Spinal cord (tissue), 9 donors: ENCODE measurements at regions not wholly inside any gene's neighbourhood (a gene's known extent, or its start where the extent isn't known, plus 50 kb on each side); places are given as distances from the start of the nearest gene placed in this dataset.

Experiments
- DNase-seq, 6 donors: peaks; one replicate each; pipeline versions ENCODE4 v3.0.0 to v3.0.0-alpha.2; 2013 to 2015; ENCODE audit warnings: low spot score in 6 of 6, low read depth in 4 of 6
- H3K27ac ChIP-seq: one replicate; pipeline ENCODE4 v1.5.1; 2013; ENCODE audit warnings: low read depth, low read length, control low read depth
- H3K27me3 ChIP-seq: one replicate; pipeline ENCODE4 v1.6.1; 2013; ENCODE audit warnings: low read length; ENCODE audit not compliant: control insufficient read depth, insufficient read depth
- H3K36me3 ChIP-seq: one replicate; pipeline ENCODE4 v1.6.1; 2013; ENCODE audit warnings: low read length; ENCODE audit not compliant: control insufficient read depth, insufficient read depth
- H3K4me1 ChIP-seq: one replicate; pipeline ENCODE4 v1.6.1; 2013; ENCODE audit warnings: low read length; ENCODE audit not compliant: control insufficient read depth, insufficient read depth
- H3K4me3 ChIP-seq: one replicate; pipeline ENCODE4 v1.5.1; 2013; ENCODE audit warnings: low read depth, low read length, control low read depth
- H3K9me3 ChIP-seq: one replicate; pipeline ENCODE4 v1.6.1; 2013; ENCODE audit warnings: low read length; ENCODE audit not compliant: control insufficient read depth, insufficient read depth
- WGBS: methylation state at CpG from one replicate; pipeline ENCODE4 v1.1.5; 2013; ENCODE audit warnings: missing lambda C conversion rate; ENCODE audit not compliant: insufficient coverage; 5-methylcytosine and 5-hydroxymethylcytosine counted together
- donor health status: healthy.

- no peak for DNase-seq
- no peaks in the 10 kb centered on the region for H3K27me3 ChIP-seq
- no peaks in the 10 kb centered on the region for H3K36me3 ChIP-seq
- no peaks in the 10 kb centered on the region for H3K4me1 ChIP-seq
- 95% methylated on average over 1 of the region's 1 CpG for WGBS
- no peak overlapping the region for H3K4me3 ChIP-seq
- no peak overlapping the region for H3K27ac ChIP-seq
- H3K9me3 ChIP-seq = no peaks in the 10 kb centered on the region
Observed at GRCh38 chr12:65616022-65616421, 208.3 kb upstream of the HMGA2 start.

GRCh38 chr12:65618588-65618987, 205.7 kb upstream of the HMGA2 start:
- H3K4me1 ChIP-seq = no peaks in the 10 kb centered on the region
- DNase-seq = peak in 1 of 6 donors; percentile 31
- WGBS = no CpG with 5 or more reads among the region's 2 CpGs
- no peak overlapping the region for H3K27ac ChIP-seq
- no peaks in the 10 kb centered on the region for H3K9me3 ChIP-seq
- H3K27me3 ChIP-seq = no peaks in the 10 kb centered on the region
- H3K4me3 ChIP-seq = no peak overlapping the region
- no peaks in the 10 kb centered on the region for H3K36me3 ChIP-seq

DNA sequence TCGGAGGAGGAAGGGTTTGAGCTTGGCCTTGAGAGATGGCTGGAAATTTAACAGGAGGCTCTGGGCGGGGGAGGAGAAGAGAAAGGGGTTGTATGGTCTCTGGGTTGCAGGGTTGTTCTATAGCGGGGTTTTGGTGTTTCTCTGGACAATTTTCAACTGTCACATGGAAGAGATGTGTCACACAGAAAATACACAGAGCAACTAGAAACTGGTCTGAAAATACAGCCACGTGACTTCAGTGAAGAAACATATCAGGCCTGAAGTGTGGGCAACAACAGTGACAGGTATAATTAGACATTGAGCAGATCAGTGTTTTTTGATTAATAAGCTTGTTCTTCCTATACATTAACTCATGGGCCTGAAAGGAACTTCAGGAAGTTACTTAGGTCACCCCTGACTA, 205.3 kb upstream of the HMGA2 start:
- H3K4me3 ChIP-seq = no peak overlapping the region
- no peaks in the 10 kb centered on the region for H3K4me1 ChIP-seq
- WGBS = 97% methylated on average over 2 of the region's 4 CpGs
- no peaks in the 10 kb centered on the region for H3K36me3 ChIP-seq
- no peaks in the 10 kb centered on the region for H3K27me3 ChIP-seq
- no peak for DNase-seq
- H3K27ac ChIP-seq = no peak overlapping the region
- H3K9me3 ChIP-seq = no peaks in the 10 kb centered on the region

DNA sequence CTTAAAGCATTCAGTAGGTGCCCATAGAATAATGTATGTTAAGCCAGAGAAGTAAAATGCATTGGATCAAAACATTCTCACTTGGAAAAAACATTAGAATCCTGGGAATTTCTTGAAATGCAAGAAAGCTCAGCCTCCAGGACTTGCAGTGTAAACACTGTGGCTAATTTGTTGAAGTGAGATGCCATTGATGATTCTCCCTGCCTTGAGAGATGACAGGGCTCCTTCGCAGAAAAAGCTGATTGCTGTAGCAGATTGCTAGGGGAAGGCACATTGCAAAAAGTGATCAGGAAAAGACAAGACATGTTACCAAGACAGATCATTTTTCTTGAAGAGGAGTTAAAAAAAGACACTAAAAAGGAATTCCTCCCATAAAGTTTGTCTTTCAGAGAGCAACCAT, 204.2 kb upstream of the HMGA2 start:
- WGBS = no CpG with 5 or more reads among the region's 1 CpG
- H3K27ac ChIP-seq = no peak overlapping the region

DNA sequence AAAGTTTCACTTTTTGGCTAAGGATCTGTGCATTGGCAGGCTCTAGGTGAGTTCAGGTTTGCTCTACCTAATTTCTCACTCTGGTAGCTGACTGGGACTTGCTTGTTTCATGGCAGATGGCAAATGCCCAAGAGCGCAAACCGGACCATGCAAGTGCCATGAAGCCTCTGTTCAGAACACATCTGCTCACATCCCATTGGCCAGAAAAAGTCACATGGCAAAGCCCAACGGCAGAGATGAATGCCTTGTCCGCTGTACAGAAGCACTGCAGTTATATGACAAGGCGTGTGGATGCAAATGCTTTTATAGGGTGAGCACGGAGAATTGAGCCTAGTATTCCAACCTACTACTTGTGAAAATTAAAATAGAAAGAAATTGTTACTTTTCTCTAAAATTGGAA, 202.2 kb upstream of the HMGA2 start:
- H3K27me3 ChIP-seq = no peaks in the 10 kb centered on the region
- 92% methylated on average over 2 of the region's 6 CpGs for WGBS
- no peak overlapping the region for H3K4me3 ChIP-seq
- no peaks in the 10 kb centered on the region for H3K36me3 ChIP-seq
- no peak overlapping the region for H3K27ac ChIP-seq
- DNase-seq = no peak
- no peaks in the 10 kb centered on the region for H3K4me1 ChIP-seq
- H3K9me3 ChIP-seq = no peaks in the 10 kb centered on the region

More for the DNA sequence above, 204.2 kb upstream of the HMGA2 start:
- Histone ChIP-seq H3K9me3 (no peaks in the 10 kb centered on the region), H3K27me3 (no peaks in the 10 kb centered on the region), H3K36me3 (no peaks in the 10 kb centered on the region), H3K4me1 (no peaks in the 10 kb centered on the region), H3K4me3 (no peak overlapping the region)
- DNase-seq = no peak

DNA sequence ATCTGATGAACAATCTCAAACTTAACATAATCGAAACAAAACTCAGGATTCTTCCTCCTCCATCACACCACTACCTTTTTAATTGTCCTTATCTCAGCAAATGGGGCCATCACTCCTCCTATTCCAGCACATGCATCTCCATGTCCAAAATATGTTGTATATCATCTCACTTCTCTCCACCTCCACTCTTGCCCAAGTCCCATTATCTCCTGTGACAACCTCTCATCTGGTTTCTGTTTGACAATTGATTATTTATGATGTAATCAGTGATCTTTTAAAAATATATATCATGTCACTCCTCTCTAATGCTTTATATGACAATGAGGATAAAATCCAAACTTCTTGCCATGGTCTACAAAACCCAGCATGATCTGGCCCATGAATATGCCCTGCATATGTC, 200.8 kb upstream of the HMGA2 start:
- no peaks in the 10 kb centered on the region for H3K36me3 ChIP-seq
- WGBS = 92% methylated on average over 1 of the region's 1 CpG
- H3K4me3 ChIP-seq = no peak overlapping the region
- no peaks in the 10 kb centered on the region for H3K9me3 ChIP-seq
- H3K4me1 ChIP-seq = no peaks in the 10 kb centered on the region
- no peaks in the 10 kb centered on the region for H3K27me3 ChIP-seq
- no peak overlapping the region for H3K27ac ChIP-seq
- no peak for DNase-seq

- Histone ChIP-seq H3K4me3 (no peak overlapping the region), H3K36me3 (no peaks in the 10 kb centered on the region), H3K27ac (no peak overlapping the region), H3K9me3 (no peaks in the 10 kb centered on the region), H3K27me3 (no peaks in the 10 kb centered on the region), H3K4me1 (no peaks in the 10 kb centered on the region)
- DNase-seq = no peak
- no CpG with 5 or more reads among the region's 4 CpGs for WGBS
Observed at GRCh38 chr12:65624554-65625086, 199.7 kb upstream of the HMGA2 start.

DNA sequence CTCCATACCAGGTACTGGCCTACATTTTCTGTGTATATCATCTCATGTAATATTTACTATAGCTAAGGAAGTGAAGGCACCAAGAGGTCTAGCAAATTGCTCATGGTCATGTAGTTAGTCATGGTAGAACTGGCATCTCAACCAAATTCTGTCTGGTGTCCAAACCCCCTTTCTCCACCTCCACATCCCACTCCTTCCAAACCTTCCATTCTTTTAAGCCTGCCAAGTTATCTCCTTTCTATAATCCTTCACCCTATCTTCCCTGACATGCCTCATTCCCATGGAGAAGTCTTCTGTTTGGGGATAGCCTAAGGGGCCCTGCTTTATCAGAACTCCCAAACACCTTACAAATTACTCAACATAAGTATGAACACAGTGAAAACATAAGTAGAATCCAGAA, 196.2 kb upstream of the HMGA2 start:
- Histone ChIP-seq H3K9me3 (no peaks in the 10 kb centered on the region), H3K4me3 (no peak overlapping the region), H3K27me3 (no peaks in the 10 kb centered on the region), H3K4me1 (no peaks in the 10 kb centered on the region), H3K36me3 (no peaks in the 10 kb centered on the region), H3K27ac (no peak overlapping the region)
- no peak for DNase-seq

GRCh38 chr12:65630555-65630954, 193.7 kb upstream of the HMGA2 start:
- DNase-seq = no peak
- H3K36me3 ChIP-seq = no peaks in the 10 kb centered on the region
- WGBS = 38% methylated on average over 1 of the region's 3 CpGs
- H3K9me3 ChIP-seq = no peaks in the 10 kb centered on the region
- H3K4me3 ChIP-seq = no peak overlapping the region
- H3K4me1 ChIP-seq = no peaks in the 10 kb centered on the region
- H3K27me3 ChIP-seq = no peaks in the 10 kb centered on the region
- no peak overlapping the region for H3K27ac ChIP-seq

DNA sequence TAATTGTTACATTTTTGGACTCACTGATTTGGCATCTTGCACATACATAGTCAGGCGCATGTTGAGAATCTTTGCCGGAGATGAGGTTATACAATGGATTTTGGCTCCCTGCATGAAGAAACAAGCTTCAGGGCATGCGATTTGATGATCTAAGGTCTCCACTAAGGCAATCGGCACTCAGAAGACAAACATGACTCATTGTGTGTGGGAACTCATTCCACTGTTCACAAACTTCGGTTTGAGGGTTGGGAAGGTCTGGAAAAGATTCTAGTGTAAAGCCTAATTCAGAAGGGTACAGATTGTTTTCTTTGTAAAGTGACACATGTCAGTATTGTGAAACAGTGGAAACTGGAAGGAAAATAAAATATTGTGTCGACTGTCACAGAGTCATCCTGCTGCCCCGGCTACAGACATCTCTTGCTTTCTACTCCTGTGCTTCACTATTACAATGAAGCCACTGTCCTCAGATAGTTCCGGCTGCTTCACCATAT, 192.6 kb upstream of the HMGA2 start:
- WGBS = 80% methylated on average over 4 of the region's 8 CpGs
- peak in 1 of 6 donors; percentile 40 for DNase-seq
- Histone ChIP-seq H3K27ac (no peak overlapping the region), H3K36me3 (no peaks in the 10 kb centered on the region), H3K9me3 (no peaks in the 10 kb centered on the region), H3K4me3 (no peak overlapping the region), H3K4me1 (no peaks in the 10 kb centered on the region), H3K27me3 (no peaks in the 10 kb centered on the region)
